Cardiac fibroblast (primary cell): ENCODE measurements at regions not wholly inside any gene's neighbourhood (a gene's known extent, or its start where the extent isn't known, plus 50 kb on each side); places are given as distances from the start of the nearest gene placed in this dataset.
A peak's percentile ranks its signal among the peaks of the same experiment; 100 is the strongest.

Experiments
- DNase-seq, 2 donors: peaks; one replicate each; pipeline versions ENCODE4 v3.0.0 to v3.0.0-alpha.2; 2010; ENCODE audit warnings: low read depth in 2 of 2
- H3K4me3 ChIP-seq, 2 donors: replicated peaks in 1 of 2; 1 replicate in 1 of 2; 2 replicates in 1 of 2; pipeline ENCODE4 v1.5.1; 2011; ENCODE audit warnings: low read depth in 2 of 2, low read length in 2 of 2, mild to moderate bottlenecking in 2 of 2, moderate library complexity in 1 of 2
- TF ChIP-seq, protein P1 (sequence below): IDR thresholded peaks from one replicate; pipeline ENCODE4 v1.5.1; 2011; ENCODE audit warnings: low read depth, mild to moderate bottlenecking, low read length, inconsistent platforms

DNA sequence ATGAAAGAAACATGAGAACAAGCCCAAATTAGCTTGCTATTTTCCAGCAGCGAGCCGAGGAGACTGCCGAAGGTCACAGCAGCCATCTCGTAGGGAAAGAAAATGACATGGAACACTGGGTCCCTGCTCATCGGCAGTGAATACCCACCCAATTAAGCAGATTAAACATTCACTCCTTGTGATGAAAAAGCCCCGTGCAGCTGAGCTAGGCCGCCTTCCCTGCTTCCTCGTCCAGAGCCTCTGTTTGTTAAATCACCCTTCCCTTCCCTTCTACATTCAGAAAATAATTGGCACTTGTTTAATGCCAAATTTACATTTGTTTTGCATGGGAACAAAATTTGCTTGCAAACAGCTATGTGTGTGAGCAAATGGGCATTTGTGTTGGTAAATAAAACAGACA lies 342.5 kb downstream of the RMST start:
- H3K4me3 ChIP-seq: no peak overlapping the region
- TF ChIP-seq, protein P1, sequence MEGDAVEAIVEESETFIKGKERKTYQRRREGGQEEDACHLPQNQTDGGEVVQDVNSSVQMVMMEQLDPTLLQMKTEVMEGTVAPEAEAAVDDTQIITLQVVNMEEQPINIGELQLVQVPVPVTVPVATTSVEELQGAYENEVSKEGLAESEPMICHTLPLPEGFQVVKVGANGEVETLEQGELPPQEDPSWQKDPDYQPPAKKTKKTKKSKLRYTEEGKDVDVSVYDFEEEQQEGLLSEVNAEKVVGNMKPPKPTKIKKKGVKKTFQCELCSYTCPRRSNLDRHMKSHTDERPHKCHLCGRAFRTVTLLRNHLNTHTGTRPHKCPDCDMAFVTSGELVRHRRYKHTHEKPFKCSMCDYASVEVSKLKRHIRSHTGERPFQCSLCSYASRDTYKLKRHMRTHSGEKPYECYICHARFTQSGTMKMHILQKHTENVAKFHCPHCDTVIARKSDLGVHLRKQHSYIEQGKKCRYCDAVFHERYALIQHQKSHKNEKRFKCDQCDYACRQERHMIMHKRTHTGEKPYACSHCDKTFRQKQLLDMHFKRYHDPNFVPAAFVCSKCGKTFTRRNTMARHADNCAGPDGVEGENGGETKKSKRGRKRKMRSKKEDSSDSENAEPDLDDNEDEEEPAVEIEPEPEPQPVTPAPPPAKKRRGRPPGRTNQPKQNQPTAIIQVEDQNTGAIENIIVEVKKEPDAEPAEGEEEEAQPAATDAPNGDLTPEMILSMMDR: no peak
- no peak for DNase-seq

DNA sequence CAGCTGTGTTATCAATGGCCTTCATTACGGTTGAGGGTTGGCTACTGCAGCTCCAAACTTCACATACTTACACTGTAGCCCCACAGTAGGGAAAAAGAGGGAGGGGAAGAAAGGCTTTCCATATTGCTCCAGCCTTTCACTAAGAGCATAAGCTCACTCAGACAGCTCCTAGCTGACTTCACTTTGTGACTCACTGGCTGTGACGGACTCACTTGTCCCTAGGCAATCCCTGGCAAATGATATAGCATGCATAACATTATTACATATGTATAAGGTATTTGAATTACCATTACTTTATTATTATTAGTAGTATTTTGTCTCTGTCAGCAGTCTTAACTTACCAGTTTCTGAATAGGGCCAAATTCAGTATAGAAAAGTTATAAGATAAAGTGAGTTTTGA lies 350.7 kb downstream of the RMST start:
- no peak overlapping the region for H3K4me3 ChIP-seq
- TF ChIP-seq, protein P1: no peak
- DNase-seq: peak in 1 of 2 donors; percentile 6

DNA sequence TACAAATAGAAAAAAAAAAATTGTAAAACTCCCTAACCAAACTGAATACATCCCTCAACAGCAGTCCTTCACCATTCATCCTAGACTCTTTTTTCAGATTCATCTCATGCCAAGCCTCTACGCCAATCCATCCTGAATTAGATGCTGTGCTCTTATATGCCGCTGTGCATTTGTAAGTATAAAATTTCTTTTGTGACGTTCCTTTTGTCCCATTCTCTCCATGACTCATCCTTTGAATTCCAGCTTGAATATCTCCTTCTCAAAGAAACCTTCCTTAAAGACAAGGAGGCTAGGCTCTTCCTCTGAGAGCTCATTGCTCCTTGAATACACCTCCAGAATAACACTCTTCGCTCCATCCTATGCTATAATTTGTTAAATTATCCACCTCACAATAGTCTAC lies 359.2 kb downstream of the RMST start:
- no peak overlapping the region for H3K4me3 ChIP-seq
- DNase-seq: no peak
- TF ChIP-seq, protein P1: no peak

DNA sequence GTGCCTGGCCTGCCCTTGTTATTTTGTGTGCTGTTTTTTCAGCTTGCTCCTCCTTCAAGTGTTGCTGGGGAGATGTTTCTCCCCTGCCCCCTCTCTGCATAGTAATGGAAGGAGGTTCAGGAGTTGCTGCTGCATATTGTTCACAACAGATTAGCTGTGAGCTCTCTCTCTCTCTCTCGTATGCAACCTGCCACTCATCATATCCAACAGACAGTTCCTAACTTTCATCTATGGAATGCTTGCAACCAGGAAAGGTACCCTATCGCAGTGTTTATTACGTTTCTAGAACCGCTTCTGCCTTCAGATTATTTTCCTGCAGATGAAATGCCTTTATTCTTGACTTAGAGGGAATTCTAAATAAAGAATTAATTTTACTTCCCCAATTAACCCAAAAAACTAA lies 372.9 kb downstream of the RMST start:
- DNase-seq: no peak
- no peak overlapping the region for H3K4me3 ChIP-seq
- TF ChIP-seq, protein P1: no peak

DNA sequence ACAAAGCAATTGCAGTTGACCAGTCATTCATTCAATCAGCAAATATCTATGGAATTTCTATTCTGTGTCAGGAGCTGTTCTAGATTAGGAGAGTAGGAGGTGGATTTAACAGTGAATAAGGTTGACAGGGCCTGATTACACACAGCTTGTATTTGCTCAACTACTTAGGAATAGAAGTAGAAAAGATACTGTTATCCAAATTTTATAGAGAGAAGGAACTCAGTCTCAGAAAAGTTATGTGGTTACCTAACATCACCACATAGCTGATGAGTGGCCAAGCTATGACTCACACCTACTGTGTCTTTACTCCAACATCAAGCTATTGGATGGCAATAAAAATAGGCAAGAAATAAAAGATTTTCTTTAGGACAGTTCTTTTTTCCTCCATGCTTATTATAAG lies 374.8 kb downstream of the RMST start:
- DNase-seq: peak; percentile 15 to 24
- no peak overlapping the region for H3K4me3 ChIP-seq
- TF ChIP-seq, protein P1: no peak

DNA sequence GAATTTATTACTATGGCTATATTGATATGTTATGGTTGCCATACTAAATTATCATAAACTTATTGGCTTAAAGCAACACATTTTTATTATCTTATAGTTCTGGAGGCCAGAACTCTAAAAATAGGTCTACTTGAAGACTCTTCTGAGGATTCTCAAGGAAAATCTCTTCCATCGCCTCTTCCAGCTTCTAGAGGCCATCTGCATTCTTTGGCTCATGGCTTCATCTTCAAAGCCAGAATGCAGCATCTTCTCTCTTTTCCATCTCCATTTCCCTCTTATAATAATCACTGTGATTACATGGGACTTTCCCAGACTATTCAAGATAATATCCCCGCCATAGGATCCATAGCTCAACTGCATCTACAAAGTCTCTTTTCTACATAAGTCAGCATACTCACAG lies 385.4 kb downstream of the RMST start:
- TF ChIP-seq, protein P1: no peak
- H3K4me3 ChIP-seq: no peak overlapping the region
- no peak for DNase-seq

DNA sequence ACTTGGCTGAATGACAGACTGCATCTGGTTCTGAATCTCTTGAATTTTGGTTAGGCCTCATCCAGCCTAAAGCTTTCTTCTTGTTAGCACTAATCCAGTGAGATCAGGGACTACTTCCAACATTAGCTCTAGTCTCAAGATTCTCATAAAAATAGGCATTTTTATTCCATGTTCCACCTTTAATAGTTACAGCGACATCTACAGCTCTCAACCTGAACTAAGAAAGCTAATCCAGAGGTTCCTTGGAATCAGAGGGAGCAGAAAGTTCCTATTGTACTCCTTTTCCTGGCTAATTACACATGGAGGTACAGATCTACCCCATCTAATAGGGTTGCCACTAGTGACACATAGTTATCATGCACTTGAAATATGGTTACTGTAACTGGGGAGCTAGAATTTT lies 391.9 kb downstream of the RMST start:
- H3K4me3 ChIP-seq: no peak overlapping the region
- TF ChIP-seq, protein P1: no peak
- no peak for DNase-seq
